ENCODE measurements at regions not wholly inside any gene's neighbourhood (a gene's known extent, or its start where the extent isn't known, plus 50 kb on each side); places are given as distances from the start of the nearest gene placed in this dataset.

DNA sequence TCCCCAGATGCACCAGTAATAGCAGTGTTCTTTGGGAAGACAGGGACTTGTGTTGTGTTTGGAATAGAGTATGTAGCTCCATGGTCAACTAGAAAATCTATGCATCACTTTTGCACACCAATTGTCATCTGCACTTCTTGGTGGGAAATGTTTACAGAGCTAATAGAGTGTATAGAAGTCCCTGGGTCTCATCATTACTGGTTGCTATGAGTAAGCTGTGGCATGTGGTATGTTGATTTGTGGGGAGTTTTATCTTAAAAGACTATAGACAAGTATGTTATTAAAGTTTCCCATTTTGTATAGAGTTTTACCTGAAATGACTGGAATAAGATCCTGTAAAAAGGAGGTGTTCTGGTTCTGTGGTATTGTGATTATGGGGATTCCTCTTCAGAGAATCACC is 55.4 kb upstream of the PRSS1 start:
- no peak for TF ChIP-seq CTCF (conservative IDR thresholded peaks at IDR 0.05)
- no peak for TF ChIP-seq EZH2 (IDR thresholded peaks at IDR 0.05; ENCODE audit: low read depth)
- intact Hi-C loops (cut with micrococcal nuclease; ENCODE audit: unreplicated experiment), result no loop called here
- no peaks in the 10 kb centered on the region for H3F3A ChIP-seq (ENCODE audit: insufficient read depth, low read depth)
- H3K9me3 ChIP-seq (ENCODE audit: insufficient read depth, low read depth), result no peaks in the 10 kb centered on the region
- no peaks in the 10 kb centered on the region for H4K20me1 ChIP-seq (ENCODE audit: insufficient read depth)
- H3K27me3 ChIP-seq (ENCODE audit: insufficient read depth, low read depth), result no peaks in the 10 kb centered on the region
- H3K4me1 ChIP-seq (replicated peaks; ENCODE audit: insufficient read depth), result peaks cover 24% of the 10 kb centered on the region
- no peak overlapping the region for H3K4me2 ChIP-seq
- no peaks in the 10 kb centered on the region for H3K79me2 ChIP-seq (ENCODE audit: low read depth)
- CTCF ChIA-PET, result no interaction called here
- no TSS peak for BruUV-seq (replicated peaks)
- H2AFZ ChIP-seq, result no peak overlapping the region
- no peaks in the 10 kb centered on the region for H3K9me2 ChIP-seq (ENCODE audit: insufficient read depth)
- no peak overlapping the region for H3K4me3 ChIP-seq
- POLR2A ChIA-PET (ENCODE audit: unreplicated experiment), result no interaction called here
- DNase-seq, result no peak
- no peak overlapping the region for H3K27ac ChIP-seq
- no peaks in the 10 kb centered on the region for H3K36me3 ChIP-seq (ENCODE audit: low read depth)

DNA sequence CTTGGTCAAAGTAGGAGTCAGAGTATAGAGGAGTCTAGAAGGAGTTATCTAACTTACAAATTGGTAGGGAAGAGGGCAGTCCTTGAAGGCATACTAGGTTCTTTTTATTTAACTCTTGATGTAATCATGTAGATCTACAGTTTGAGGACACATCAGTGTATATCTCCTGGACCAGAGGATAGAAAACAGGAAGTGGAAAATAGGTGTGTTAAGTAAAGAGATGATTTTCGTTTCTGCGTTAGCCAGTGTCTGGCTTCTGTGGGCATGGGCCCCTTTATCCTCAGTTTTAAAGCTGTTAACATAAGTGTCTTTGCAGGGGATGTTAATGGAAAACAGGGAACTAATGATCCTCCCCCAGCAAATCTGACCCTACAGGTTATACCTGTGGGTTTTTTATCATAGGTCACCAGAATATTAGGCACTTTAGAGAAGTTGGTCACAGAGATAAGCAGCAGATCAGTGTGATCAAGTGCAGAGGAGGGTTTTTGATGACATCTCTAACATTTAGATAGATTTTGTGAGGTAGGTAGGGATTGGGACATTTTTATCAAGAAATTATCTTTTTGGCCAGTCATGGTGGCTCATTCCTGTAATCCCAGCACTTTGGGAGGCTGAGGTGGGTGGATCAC is 58.6 kb upstream of the PRSS1 start:
- Histone ChIP-seq H4K20me1 (ENCODE audit: insufficient read depth) (no peaks in the 10 kb centered on the region), H3F3A (ENCODE audit: insufficient read depth, low read depth) (no peaks in the 10 kb centered on the region), H3K4me1 (replicated peaks; ENCODE audit: insufficient read depth) (no peaks in the 10 kb centered on the region), H3K4me3 (no peak overlapping the region), H3K27ac (no peak overlapping the region), H3K9me3 (ENCODE audit: insufficient read depth, low read depth) (no peaks in the 10 kb centered on the region), H3K79me2 (ENCODE audit: low read depth) (no peaks in the 10 kb centered on the region), H3K36me3 (ENCODE audit: low read depth) (no peaks in the 10 kb centered on the region), H3K4me2 (no peak overlapping the region), H2AFZ (0 out of 2 replicates have a peak overlapping the region, but pooled peaks have one; percentile 26), H3K27me3 (ENCODE audit: insufficient read depth, low read depth) (no peaks in the 10 kb centered on the region), H3K9me2 (ENCODE audit: insufficient read depth) (no peaks in the 10 kb centered on the region)
- ChIA-PET POLR2A (ENCODE audit: unreplicated experiment) (no interaction called here), CTCF (no interaction called here)
- intact Hi-C loops (cut with micrococcal nuclease; ENCODE audit: unreplicated experiment), result no loop called here
- no peak for DNase-seq
- no TSS peak for BruUV-seq (replicated peaks)
- no peak for TF ChIP-seq EZH2 (IDR thresholded peaks at IDR 0.05; ENCODE audit: low read depth)
- no peak for TF ChIP-seq CTCF (conservative IDR thresholded peaks at IDR 0.05)

DNA sequence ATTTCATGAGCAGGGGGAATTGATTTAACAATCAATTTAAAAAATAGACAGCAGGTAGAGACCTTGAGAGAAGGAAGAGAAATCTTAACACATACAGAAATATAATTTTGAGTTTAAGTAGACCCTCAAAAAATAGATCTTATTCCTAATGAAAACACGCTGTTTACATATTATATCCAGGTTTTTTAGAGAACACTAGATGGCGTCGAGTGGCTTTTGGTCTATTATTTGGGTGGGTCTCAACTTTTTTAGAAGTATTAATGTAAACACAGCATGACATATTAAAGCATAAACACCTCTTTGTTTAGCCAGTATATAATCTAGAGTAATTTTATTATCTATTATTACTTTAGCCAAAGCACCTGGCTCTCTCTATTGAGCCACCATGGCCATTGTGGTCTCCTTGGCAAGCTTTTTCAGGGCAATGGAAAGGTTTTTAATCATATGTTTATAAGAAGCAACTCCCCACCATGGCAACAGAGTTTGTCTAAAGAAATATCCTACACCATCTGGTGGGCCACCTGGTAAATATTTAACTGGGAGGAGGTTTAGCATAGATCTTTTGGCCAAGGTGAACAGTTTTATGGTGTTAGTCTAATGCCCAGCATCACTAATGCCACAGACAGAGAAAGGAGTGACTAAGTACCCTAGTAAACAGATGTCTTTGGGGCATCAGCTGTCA is 59.7 kb upstream of the PRSS1 start:
- DNase-seq, result no peak
- H3K27ac ChIP-seq, result no peak overlapping the region
- H3K36me3 ChIP-seq (ENCODE audit: low read depth), result no peaks in the 10 kb centered on the region
- no peaks in the 10 kb centered on the region for H3K9me3 ChIP-seq (ENCODE audit: insufficient read depth, low read depth)
- H3K4me1 ChIP-seq (replicated peaks; ENCODE audit: insufficient read depth), result no peaks in the 10 kb centered on the region
- no peak for TF ChIP-seq EZH2 (IDR thresholded peaks at IDR 0.05; ENCODE audit: low read depth)
- TF ChIP-seq CTCF (conservative IDR thresholded peaks at IDR 0.05), result peak; percentile 45
- H3K79me2 ChIP-seq (ENCODE audit: low read depth), result no peaks in the 10 kb centered on the region
- ChIA-PET CTCF (interaction anchor here (0.6 kb wide), 1 partner anchor 246 kb away, joined by 3 read pairs; no protein-coding TSS in a partner anchor), POLR2A (ENCODE audit: unreplicated experiment) (no interaction called here)
- no peak overlapping the region for H3K4me2 ChIP-seq
- no peaks in the 10 kb centered on the region for H4K20me1 ChIP-seq (ENCODE audit: insufficient read depth)
- intact Hi-C loops (cut with micrococcal nuclease; ENCODE audit: unreplicated experiment), result no loop called here
- H3F3A ChIP-seq (ENCODE audit: insufficient read depth, low read depth), result no peaks in the 10 kb centered on the region
- H3K4me3 ChIP-seq, result no peak overlapping the region
- no TSS peak for BruUV-seq (replicated peaks)
- no peak overlapping the region for H2AFZ ChIP-seq
- no peaks in the 10 kb centered on the region for H3K9me2 ChIP-seq (ENCODE audit: insufficient read depth)
- H3K27me3 ChIP-seq (ENCODE audit: insufficient read depth, low read depth), result no peaks in the 10 kb centered on the region

Data from PC-9 (cell line).